MM.1S (cell line): ENCODE measurements at regions not wholly inside any gene's neighbourhood (a gene's known extent, or its start where the extent isn't known, plus 50 kb on each side); places are given as distances from the start of the nearest gene placed in this dataset.

Source experiments
- DNase-seq: peaks from one replicate; pipeline ENCODE4 v3.0.0-alpha.2; 2015
- H2AFZ ChIP-seq: fragments of 300-600 bp; sonication (generic); 2 replicates; pipeline ENCODE4 v1.6.0; 2016; ENCODE audit warnings: antibody characterized with exemption, low read length
- H3F3A ChIP-seq: fragments of 300-600 bp; sonication (generic); 2 replicates; pipeline ENCODE4 v1.6.1; 2016; ENCODE audit warnings: mild to moderate bottlenecking, antibody characterized with exemption, low read length, moderate library complexity, mixed read lengths; ENCODE audit not compliant: insufficient read depth
- H3K27ac ChIP-seq: fragments of 300-600 bp; sonication (generic); 2 replicates; pipeline ENCODE4 v1.5.1; 2016; ENCODE audit warnings: mild to moderate bottlenecking, low read length
- H3K27me3 ChIP-seq: fragments of 300-600 bp; sonication (generic); replicated peaks from 2 replicates; pipeline ENCODE4 v1.6.0; 2016; ENCODE audit warnings: low read length; ENCODE audit not compliant: insufficient read depth
- H3K36me3 ChIP-seq: fragments of 300-600 bp; sonication (generic); replicated peaks from 2 replicates; pipeline ENCODE4 v1.6.1; 2016; ENCODE audit warnings: mild to moderate bottlenecking, low read length, mixed read lengths; ENCODE audit not compliant: insufficient read depth
- H3K4me1 ChIP-seq: fragments of 300-600 bp; sonication (generic); 2 replicates; pipeline ENCODE4 v1.6.1; 2016; ENCODE audit warnings: low read length, mixed read lengths
- H3K4me2 ChIP-seq: fragments of 300-600 bp; sonication (generic); 2 replicates; pipeline ENCODE4 v1.6.0; 2016; ENCODE audit warnings: low read depth, low read length
- H3K4me3 ChIP-seq: fragments of 300-600 bp; sonication (generic); 2 replicates; pipeline ENCODE4 v1.5.1; 2016; ENCODE audit warnings: low read length, mixed read lengths
- H3K79me2 ChIP-seq: fragments of 300-600 bp; sonication (generic); 2 replicates; pipeline ENCODE4 v1.6.1; 2016; ENCODE audit warnings: mixed run types, low read length, mixed read lengths
- H3K9ac ChIP-seq: fragments of 300-600 bp; sonication (generic); 2 replicates; pipeline ENCODE4 v1.6.1; 2016; ENCODE audit warnings: low read length, mixed read lengths
- H3K9me2 ChIP-seq: fragments of 300-600 bp; sonication (generic); replicated peaks from 2 replicates; pipeline ENCODE4 v1.6.1; 2016; ENCODE audit warnings: mild to moderate bottlenecking, low read length, mixed read lengths; ENCODE audit not compliant: insufficient read depth
- H3K9me3 ChIP-seq: fragments of 300-600 bp; sonication (generic); replicated peaks from 2 replicates; pipeline ENCODE4 v1.6.1; 2016; ENCODE audit warnings: mild to moderate bottlenecking, low read length, mixed read lengths; ENCODE audit not compliant: insufficient read depth
- H4K20me1 ChIP-seq: fragments of 300-600 bp; sonication (generic); 2 replicates; pipeline ENCODE4 v1.6.1; 2016; ENCODE audit warnings: mild to moderate bottlenecking, low read length, moderate library complexity, mixed read lengths; ENCODE audit not compliant: insufficient read depth
- CTCF ChIP-seq: fragments of 300-600 bp; sonication (generic); IDR thresholded peaks from 2 replicates; pipeline ENCODE4 v1.5.1; 2016; ENCODE audit warnings: antibody characterized with exemption, low read length, mixed read lengths
- EZH2 ChIP-seq: fragments of 300-600 bp; sonication (generic); optimal IDR thresholded peaks from 2 replicates; pipeline ENCODE3; 2017; ENCODE audit warnings: low read depth, mild to moderate bottlenecking, antibody characterized with exemption, low read length, mixed read lengths
- EZH2phosphoT487 ChIP-seq: fragments of 300-600 bp; sonication (generic); IDR thresholded peaks from 2 replicates; pipeline ENCODE4 v1.6.1; 2018; ENCODE audit warnings: antibody characterized with exemption, low read length

- no peaks in the 10 kb centered on the region for H4K20me1 ChIP-seq
- 0 out of 2 replicates have a peak, but pooled peaks cover 11% of the 10 kb centered on the region for H3F3A ChIP-seq
- TF ChIP-seq EZH2: no peak
- TF ChIP-seq EZH2phosphoT487: no peak
- TF ChIP-seq CTCF: no peak
- H3K36me3 ChIP-seq: no peaks in the 10 kb centered on the region
- H3K4me1 ChIP-seq: peaks cover 11% of the 10 kb centered on the region
- H2AFZ ChIP-seq: 0 out of 2 replicates have a peak overlapping the region, but pooled peaks have one; percentile 14
- H3K27ac ChIP-seq: peak overlapping the region; percentile 29; the same call in 1 of the 2 replicates
- no peaks in the 10 kb centered on the region for H3K9me2 ChIP-seq
- H3K79me2 ChIP-seq: no peaks in the 10 kb centered on the region
- no peak overlapping the region; the same call in 1 of the 2 replicates for H3K9ac ChIP-seq
- no peaks in the 10 kb centered on the region for H3K27me3 ChIP-seq
- no peak overlapping the region for H3K4me3 ChIP-seq
- peak; percentile 61 for DNase-seq
- H3K4me2 ChIP-seq: peak overlapping the region; percentile 38; the same call in 1 of the 2 replicates
- no peaks in the 10 kb centered on the region; the same call in 1 of the 2 replicates for H3K9me3 ChIP-seq
These were observed 594.7 kb downstream of the ADGRL2 start for GRCh38 chr1:82395440-82395839.

GRCh38 chr1:82392946-82393345, 592.2 kb downstream of the ADGRL2 start:
- Histone ChIP-seq H3K9ac (no peak overlapping the region), H3K9me3 (no peaks in the 10 kb centered on the region; the same call in 1 of the 2 replicates), H3K27me3 (no peaks in the 10 kb centered on the region)

GRCh38 chr1:82392513-82392912, 591.8 kb downstream of the ADGRL2 start:
- Histone ChIP-seq H2AFZ (no peak overlapping the region), H3K4me1 (peaks cover 11% of the 10 kb centered on the region), H3K4me2 (no peak overlapping the region), H4K20me1 (no peaks in the 10 kb centered on the region), H3K79me2 (no peaks in the 10 kb centered on the region), H3K27ac (no peak overlapping the region), H3K9ac (no peak overlapping the region), H3K36me3 (no peaks in the 10 kb centered on the region), H3K4me3 (no peak overlapping the region), H3K9me3 (no peaks in the 10 kb centered on the region; the same call in 1 of the 2 replicates), H3F3A (0 out of 2 replicates have a peak, but pooled peaks cover 11% of the 10 kb centered on the region), H3K27me3 (no peaks in the 10 kb centered on the region), H3K9me2 (no peaks in the 10 kb centered on the region)
- no peak for DNase-seq
- no peak for TF ChIP-seq EZH2

More at GRCh38 chr1:82392946-82393345, 592.2 kb downstream of the ADGRL2 start:
- Histone ChIP-seq H3K4me1 (peaks cover 11% of the 10 kb centered on the region), H3F3A (0 out of 2 replicates have a peak, but pooled peaks cover 11% of the 10 kb centered on the region), H3K36me3 (no peaks in the 10 kb centered on the region), H3K4me3 (no peak overlapping the region), H3K4me2 (no peak overlapping the region), H2AFZ (no peak overlapping the region), H3K27ac (no peak overlapping the region), H3K9me2 (no peaks in the 10 kb centered on the region), H4K20me1 (no peaks in the 10 kb centered on the region), H3K79me2 (no peaks in the 10 kb centered on the region)
- TF ChIP-seq EZH2phosphoT487 (no peak), EZH2 (no peak), CTCF (no peak)
- no peak for DNase-seq

GRCh38 chr1:82391712-82392111, 591.0 kb downstream of the ADGRL2 start:
- DNase-seq: no peak
- no peaks in the 10 kb centered on the region for H3K79me2 ChIP-seq
- H3K9me3 ChIP-seq: no peaks in the 10 kb centered on the region; the same call in 1 of the 2 replicates
- no peak overlapping the region for H2AFZ ChIP-seq
- TF ChIP-seq EZH2phosphoT487: no peak
- no peak for TF ChIP-seq EZH2
- TF ChIP-seq CTCF: no peak
- H3K9me2 ChIP-seq: no peaks in the 10 kb centered on the region
- no peak overlapping the region for H3K4me2 ChIP-seq
- H3F3A ChIP-seq: 0 out of 2 replicates have a peak, but pooled peaks cover 11% of the 10 kb centered on the region
- H3K27ac ChIP-seq: no peak overlapping the region
- H3K4me3 ChIP-seq: no peak overlapping the region
- no peak overlapping the region for H3K9ac ChIP-seq
- H3K4me1 ChIP-seq: peaks cover 11% of the 10 kb centered on the region
- H4K20me1 ChIP-seq: no peaks in the 10 kb centered on the region
- H3K27me3 ChIP-seq: no peaks in the 10 kb centered on the region
- no peaks in the 10 kb centered on the region for H3K36me3 ChIP-seq
